CD4-positive, alpha-beta T cell treated with Interleukin-4 for 4 hours (primary cell): ENCODE measurements at regions not wholly inside any gene's neighbourhood (a gene's known extent, or its start where the extent isn't known, plus 50 kb on each side); places are given as distances from the start of the nearest gene placed in this dataset.
A peak's percentile ranks its signal among the peaks of the same experiment; 100 is the strongest.

Source experiments
- DNase-seq: peaks from one replicate; pipeline ENCODE4 v3.0.0-alpha.2; 2020

- no peak for DNase-seq
These were observed 359.8 kb downstream of the DUSP10 start for GRCh38 chr1:221381910-221382623.

GRCh38 chr1:221392453-221392852 lies 349.4 kb downstream of the DUSP10 start:
- DNase-seq: no peak

DNA sequence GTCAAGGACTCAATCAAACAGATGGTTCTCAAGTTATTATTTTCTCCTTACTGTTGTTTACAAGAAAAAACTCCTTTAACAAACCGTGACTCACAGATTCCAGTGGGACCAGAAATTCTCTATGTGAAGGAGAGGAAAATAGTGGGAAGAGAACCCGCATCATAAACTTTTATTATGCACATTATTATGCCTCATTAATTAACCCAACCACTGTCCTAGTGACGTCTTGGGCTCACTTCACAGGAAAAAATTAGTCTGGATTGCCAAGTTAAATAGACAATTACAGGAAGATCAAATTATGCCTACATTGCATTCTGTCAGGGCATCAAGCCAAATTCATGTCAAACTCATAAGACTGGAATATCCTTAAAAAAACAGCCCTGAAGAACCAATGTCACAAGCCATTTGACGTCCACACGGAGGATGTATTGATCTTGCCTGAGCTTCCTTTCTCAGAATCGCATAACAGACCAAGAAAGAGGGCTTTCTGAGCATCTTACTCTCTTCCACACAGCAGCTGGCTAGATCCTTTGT lies 347.8 kb downstream of the DUSP10 start:
- DNase-seq: no peak

- DNase-seq: no peak
These were observed 345.4 kb downstream of the DUSP10 start for GRCh38 chr1:221396526-221396925.

DNA sequence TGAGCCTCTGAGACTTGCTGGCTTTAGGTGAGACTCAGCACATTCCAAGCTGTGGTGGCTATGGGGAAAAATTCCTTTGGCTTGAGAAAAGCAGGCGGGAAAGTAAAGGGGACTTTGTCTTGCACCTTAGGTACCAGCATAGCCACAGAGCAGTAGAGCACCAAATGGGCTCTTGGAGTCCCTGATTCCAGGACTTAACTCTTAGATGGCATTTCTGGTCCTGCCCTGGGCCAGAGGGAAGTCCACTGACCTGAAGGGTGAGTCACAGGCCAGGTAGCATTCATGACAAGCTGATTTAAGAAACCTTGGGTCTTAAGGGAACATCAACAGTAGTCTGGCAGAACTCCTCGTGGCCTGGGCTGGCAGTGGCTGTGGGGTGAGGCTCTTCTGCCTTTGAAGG lies 344.7 kb downstream of the DUSP10 start:
- DNase-seq: no peak

GRCh38 chr1:221397606-221398005 lies 344.3 kb downstream of the DUSP10 start:
- DNase-seq: no peak

- DNase-seq: no peak
These were observed 336.7 kb downstream of the DUSP10 start for GRCh38 chr1:221405146-221405545.

- no peak for DNase-seq
These were observed 333.6 kb downstream of the DUSP10 start for GRCh38 chr1:221408117-221408803.

DNA sequence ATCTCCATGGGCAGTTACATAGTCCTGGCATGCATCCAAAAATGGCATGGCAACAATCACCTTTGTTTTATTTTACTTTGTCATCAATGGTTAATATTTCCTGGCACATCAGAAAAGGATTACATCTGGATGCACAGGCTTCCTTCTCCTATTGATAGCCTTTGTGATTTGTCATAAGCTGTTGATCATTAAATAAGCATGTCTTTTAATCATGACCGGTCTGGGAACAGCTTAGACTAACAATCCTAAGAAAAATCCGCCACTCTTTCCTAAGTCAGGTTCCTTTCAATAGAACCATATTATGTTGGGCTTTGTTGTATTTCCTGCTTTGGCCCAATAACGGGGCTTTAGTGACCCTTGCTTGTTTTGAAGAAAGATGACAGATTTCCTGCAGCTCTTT lies 330.6 kb downstream of the DUSP10 start:
- DNase-seq: no peak

GRCh38 chr1:221414772-221415539 lies 326.9 kb downstream of the DUSP10 start:
- DNase-seq: no peak

DNA sequence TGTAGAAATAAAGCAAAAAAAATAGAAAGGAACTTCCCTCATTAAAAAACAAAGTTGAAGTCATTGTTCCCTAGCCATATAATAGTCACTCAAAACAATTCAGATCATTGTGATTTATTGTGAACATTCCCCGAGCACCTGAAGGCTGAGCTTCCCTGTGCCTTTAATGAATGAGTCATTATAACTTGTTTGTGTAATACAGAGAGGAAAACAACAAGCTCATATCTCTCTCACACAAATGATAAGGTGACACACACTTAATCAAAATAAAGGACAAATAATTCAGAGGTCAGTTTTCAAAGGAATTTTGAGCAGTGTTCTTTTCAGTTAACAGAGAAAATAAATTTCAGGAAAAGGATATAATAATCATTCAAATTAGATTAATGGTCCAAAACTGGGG lies 326.2 kb downstream of the DUSP10 start:
- DNase-seq: no peak

- DNase-seq: no peak
These were observed 325.7 kb downstream of the DUSP10 start for GRCh38 chr1:221416142-221416541.

DNA sequence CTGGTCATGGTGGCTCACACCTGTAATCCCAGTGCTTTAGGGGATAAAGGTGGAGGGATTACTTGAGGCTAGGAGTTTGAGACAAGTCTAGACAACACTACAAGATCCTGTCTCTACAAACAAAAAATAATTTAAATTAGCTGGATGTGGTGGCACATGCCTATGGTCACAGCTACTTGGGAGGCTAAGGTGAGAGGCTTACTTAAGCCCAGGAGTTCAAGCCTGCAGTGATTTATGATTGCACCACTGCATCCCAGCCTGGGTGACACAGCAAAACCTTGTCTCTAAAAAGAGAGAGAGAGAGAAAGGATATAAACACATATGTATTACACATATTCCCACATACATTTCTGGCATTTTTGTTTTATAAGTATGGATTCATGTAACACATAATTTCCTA lies 325.2 kb downstream of the DUSP10 start:
- DNase-seq: no peak

DNA sequence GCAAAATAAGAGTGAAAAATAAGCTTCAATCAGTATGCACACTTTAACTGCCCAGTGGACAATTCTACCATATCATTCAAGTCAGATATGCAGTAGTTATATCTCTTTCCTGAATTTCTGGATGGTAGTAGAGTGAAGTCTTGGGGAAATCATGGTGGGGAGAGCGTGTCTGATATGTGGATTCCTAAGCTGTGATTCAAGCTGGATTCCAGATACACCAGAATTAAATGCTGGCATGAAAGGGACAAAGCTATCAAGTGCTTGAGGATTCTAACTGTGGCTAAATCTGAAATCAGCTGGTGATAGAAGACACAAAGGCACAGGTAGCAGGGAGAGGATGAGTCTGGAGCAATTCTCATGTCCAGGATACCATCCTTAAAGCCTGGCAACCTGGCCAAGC lies 323.5 kb downstream of the DUSP10 start:
- DNase-seq: no peak

DNA sequence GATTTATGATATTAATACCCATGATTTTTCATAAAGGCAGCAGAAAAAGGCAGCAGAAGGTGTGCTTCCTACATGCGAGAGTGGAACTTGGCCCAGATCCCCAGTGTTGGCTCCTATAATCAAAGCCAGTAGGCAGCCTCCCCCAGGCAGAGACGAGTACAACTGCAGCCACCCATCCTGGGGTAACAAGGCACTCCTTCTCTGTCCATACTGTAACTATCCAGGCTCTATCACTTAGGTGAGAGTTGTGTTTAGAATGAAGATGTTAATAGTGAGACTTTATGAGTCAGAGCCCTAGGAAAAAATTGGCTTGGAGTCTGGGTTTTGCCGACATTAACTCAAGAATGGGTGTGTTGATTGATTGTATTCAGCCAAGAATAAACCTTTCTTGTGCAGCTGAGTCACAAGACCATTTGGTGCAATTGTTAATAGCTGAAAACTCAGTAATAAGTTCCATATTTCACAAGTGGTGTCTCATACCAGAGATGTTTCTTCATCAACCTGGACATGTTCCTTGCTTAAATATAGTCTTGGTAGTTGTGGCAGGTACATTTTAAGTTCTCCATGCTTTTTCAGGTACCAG lies 322.3 kb downstream of the DUSP10 start:
- no peak for DNase-seq

GRCh38 chr1:221429264-221429663 lies 312.6 kb downstream of the DUSP10 start:
- DNase-seq: no peak

- no peak for DNase-seq
These were observed 311.5 kb downstream of the DUSP10 start for GRCh38 chr1:221430152-221430960.

DNA sequence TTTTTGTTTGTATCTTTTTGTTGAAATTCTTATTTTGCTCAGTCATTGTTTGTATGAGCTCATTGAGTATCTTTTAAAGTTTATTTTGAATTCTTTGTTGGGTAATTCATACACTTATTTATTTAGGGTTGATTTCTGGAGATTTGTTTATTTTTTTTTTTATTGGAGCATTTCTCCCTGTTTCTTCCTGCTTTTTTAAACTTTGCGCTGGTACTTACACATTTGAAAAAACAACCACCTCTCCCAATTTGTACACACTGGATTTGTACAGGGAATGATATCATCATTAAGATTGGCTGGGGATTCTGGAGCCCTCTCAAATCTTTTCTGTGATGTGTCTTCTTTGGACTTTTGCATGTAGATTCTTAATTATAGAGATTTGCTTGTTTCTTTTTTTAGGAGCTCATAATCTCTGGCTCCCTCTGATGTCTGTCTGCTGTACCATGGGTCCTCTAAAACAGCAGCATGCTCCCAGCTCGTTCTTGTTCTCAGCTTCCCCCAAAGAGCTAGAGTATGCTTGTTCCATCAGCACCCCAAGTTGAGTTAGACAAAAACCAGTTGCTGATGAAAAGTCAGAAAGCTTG lies 310.7 kb downstream of the DUSP10 start:
- no peak for DNase-seq

- no peak for DNase-seq
These were observed 309.9 kb downstream of the DUSP10 start for GRCh38 chr1:221431961-221432360.

DNA sequence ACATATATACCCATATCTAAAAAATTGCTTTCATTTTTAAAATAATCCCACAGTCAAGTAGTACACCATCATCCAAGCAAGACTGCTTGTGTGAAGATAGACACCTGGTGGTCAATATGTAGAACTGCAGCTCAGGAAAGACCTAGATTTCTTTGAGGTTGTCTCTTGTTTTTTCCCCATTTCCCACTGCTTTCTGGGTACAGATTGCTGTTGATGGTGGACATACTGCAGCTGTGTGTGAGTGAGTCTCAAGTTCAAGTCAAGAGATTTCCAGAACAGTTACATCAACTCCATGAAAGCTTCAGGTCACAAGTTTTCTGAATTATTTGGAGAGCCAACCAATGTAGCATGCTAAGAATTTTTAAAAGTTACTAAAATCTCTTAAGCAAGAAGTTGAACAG lies 306.4 kb downstream of the DUSP10 start:
- peak; percentile 52 for DNase-seq

DNA sequence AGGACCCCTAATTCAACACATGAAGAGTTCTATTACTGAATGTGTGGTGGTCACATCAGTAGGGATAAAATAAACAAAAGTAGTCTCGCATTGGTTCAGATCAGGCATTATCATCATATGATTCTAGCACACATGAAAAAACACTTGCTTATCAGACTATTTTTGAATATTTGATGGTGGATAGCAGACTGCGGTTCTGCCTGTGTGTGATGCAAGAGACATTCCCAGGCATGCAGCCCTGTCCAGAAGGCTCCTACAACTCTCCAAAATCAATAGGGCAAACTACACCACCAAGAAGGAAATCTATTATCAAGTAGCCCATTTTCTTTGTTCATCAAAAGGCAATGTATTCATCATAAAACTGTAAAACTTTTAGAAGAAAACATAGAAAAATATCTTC lies 304.7 kb downstream of the DUSP10 start:
- no peak for DNase-seq

DNA sequence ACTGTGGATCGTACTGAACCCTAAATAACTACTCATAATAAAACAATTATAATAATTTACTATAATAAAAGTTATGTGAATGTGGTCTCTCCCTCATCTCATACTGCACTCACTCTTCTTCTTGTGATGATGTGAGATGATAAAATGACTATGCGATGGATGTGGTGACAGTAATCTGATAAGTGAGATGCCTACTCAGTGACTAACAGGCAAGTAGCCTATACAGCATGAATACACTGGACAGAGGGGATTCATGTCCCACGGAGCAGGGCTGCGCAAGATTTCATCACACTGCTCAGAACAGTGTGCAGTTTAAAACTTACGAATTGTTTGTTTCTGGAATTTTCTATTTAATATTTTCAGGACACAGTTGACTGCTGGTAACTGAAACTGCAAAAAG lies 304.0 kb downstream of the DUSP10 start:
- DNase-seq: no peak
